Right cardiac atrium (tissue), 5 donors: ENCODE measurements at regions not wholly inside any gene's neighbourhood (a gene's known extent, or its start where the extent isn't known, plus 50 kb on each side); places are given as distances from the start of the nearest gene placed in this dataset.

ENCODE experiments used
- ATAC-seq, 2 donors: fragments of 200-7000 bp; cut with Tn5 transposase; one replicate each; pipeline versions ENCODE4 v1.8.0 to v1.9.1; 2020; ENCODE audit warnings: moderate library complexity in 2 of 2, mild to moderate bottlenecking in 1 of 2
- DNase-seq, 3 donors: peaks; one replicate each; pipeline ENCODE4 v3.0.0-alpha.2; 2020
- H3K27ac ChIP-seq: one replicate; pipeline ENCODE4 v1.5.1; 2013; ENCODE audit warnings: mild to moderate bottlenecking, low read length, control low read depth, moderate library complexity
- H3K27me3 ChIP-seq: one replicate; pipeline ENCODE4 v1.6.1; 2013; ENCODE audit not compliant: control insufficient read depth, insufficient read depth
- H3K4me1 ChIP-seq: one replicate; pipeline ENCODE4 v1.6.1; 2013; ENCODE audit warnings: low read length; ENCODE audit not compliant: control insufficient read depth, insufficient read depth
- H3K4me3 ChIP-seq: one replicate; pipeline ENCODE4 v1.5.1; 2013; ENCODE audit warnings: low read length, control low read depth
- H3K9me3 ChIP-seq: one replicate; pipeline ENCODE4 v1.6.1; 2013; ENCODE audit warnings: low read length; ENCODE audit not compliant: control insufficient read depth
- WGBS: extraction: QIAGEN DNeasy Blood & Tissue Kit; methylation state at CpG from one replicate; pipeline ENCODE4 v1.1.7; 2013; 5-methylcytosine and 5-hydroxymethylcytosine counted together
- intact Hi-C, 4 donors: fragments of 100-400 bp; cut with DNase I; formaldehyde crosslinking; loops; one replicate each; pipeline versions ENCODE4 v1.11.0 to v1.14.0; 2022 to 2023
- donor health status: healthy with polysubstance abuse.
- donor health status: DM: no; HTN: yes; CAD: no.
- donor health status: DM: no; HTN: no; CAD: no.
- donor health status: DM: no; HTN: yes; CAD: no; lungs with severe emphysema.
- donor health status: DM: yes; HTN: yes; CAD: no.

DNA sequence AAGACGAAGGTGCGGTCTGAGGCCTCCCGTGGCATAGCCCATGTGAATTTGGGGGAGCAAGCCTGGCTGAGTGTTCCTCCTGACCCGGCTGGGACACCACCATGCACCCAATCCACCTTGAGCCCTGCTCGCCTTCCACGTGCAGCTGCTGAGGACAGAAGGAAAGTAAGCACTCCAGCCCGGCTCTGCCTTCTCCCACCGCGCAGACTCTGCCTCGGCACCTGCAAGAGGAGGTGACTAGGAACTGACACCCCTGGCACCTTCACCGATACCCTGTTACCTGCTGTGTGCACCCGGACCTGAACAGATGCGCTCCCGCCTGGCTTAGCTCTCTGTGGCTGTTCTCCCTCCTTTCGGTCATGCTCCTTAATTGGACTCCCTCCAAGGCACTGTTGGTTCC, 57.0 kb upstream of the OPN4 start:
- Histone ChIP-seq H3K9me3 (no peaks in the 10 kb centered on the region), H3K4me3 (no peak overlapping the region), H3K27me3 (no peaks in the 10 kb centered on the region), H3K27ac (no peak overlapping the region), H3K4me1 (no peaks in the 10 kb centered on the region)
- WGBS, result 91% methylated on average over 15 of the region's 15 CpGs
- DNase-seq (no peak), ATAC-seq (peak in 1 of 2 donors; percentile 6)
- intact Hi-C loops, result no loop called here

DNA sequence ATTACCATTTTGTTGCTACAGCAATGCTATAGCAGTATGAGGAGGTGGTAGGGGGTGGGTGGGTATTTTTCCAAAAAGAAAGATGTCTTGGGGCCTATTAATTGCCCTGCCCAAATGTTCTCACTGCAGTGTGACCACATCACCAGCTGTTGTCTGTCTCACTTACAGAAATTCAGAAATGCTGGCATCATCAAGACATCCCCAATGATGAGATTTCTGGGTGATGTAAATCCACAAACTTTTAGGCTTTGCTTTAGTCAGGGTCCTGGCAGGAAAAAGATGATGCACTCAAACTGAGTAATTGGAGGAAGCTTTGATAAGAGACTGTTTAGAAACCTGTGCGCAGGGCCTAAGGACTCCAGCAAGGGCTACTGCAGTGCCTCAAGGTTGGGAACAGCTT, 56.2 kb upstream of the OPN4 start:
- intact Hi-C loops, result no loop called here
- 86% methylated on average over 1 of the region's 1 CpG for WGBS
- no peak overlapping the region for H3K27ac ChIP-seq
- ATAC-seq, result no peak
- H3K9me3 ChIP-seq, result no peaks in the 10 kb centered on the region
- no peak overlapping the region for H3K4me3 ChIP-seq
- H3K27me3 ChIP-seq, result no peaks in the 10 kb centered on the region
- no peak for DNase-seq
- H3K4me1 ChIP-seq, result no peaks in the 10 kb centered on the region

DNA sequence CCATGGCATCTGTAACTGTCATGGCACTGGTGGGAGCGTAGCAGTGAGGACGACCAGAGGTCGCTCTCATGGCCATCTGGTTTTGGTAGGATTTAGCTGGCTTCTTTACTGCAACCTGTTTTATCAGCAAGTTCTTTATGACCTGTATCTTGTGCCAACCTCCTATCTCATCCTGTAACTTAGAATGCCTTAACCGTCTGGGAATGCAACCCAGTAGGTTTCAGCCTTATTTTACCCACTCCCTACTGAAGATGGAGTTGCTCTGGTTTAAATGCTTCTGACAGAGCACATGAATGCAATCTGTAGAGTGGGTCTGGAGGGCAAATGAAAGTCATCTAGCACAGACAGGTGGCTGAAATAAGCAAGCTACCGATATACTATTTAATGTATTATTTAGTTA, 55.3 kb upstream of the OPN4 start:
- no peaks in the 10 kb centered on the region for H3K9me3 ChIP-seq
- WGBS, result 65% methylated on average over 5 of the region's 5 CpGs
- H3K4me1 ChIP-seq, result no peaks in the 10 kb centered on the region
- no peak for DNase-seq
- intact Hi-C loops, result no loop called here
- no peaks in the 10 kb centered on the region for H3K27me3 ChIP-seq
- no peak overlapping the region for H3K27ac ChIP-seq
- no peak for ATAC-seq
- H3K4me3 ChIP-seq, result no peak overlapping the region

DNA sequence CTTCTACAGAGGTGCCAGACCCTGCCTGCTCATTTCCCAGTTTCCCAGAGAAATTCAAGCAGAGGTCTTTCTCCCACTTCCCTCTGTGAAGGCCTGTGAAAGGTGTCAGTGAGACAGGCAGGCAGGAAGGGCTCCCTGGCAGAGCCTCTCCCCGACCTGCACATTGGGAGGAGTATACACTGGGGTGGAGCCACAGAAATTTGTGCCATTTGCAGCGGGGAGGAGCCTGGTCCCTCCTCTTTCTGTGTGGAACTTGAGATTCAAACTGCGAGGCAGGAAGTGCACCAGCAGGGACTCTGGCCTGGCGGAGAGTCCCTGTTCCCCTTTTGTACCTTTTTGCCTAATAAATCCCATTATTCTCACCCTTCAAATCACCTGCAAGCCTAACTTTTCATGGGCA, 54.6 kb upstream of the OPN4 start:
- Histone ChIP-seq H3K4me3 (no peak overlapping the region), H3K27ac (no peak overlapping the region), H3K9me3 (no peaks in the 10 kb centered on the region), H3K27me3 (no peaks in the 10 kb centered on the region), H3K4me1 (no peaks in the 10 kb centered on the region)
- ATAC-seq (peak; percentile 36 to 38), DNase-seq (no peak)
- intact Hi-C loops, result no loop called here
- WGBS, result 48% methylated on average over 4 of the region's 4 CpGs

DNA sequence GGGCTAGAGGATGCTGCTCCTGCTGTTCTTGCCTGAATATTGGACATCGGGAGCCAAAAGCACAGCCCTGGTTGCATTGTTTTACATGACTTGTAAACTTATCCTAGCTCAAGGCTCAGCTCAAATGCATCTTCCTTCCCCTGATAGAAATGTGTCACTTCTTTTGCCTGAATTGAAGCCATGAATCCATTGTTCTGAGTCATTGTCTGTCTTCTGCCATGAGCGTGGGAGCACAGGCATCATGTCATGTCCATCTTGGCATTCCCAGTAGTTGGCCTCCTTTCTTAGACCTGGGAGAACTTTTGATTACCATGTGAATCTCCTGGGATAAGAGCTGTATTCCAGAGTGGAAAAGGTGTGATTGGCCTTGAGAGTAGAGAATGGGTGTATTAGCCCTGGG, 54.1 kb upstream of the OPN4 start:
- H3K27me3 ChIP-seq, result no peaks in the 10 kb centered on the region
- no peak for DNase-seq
- intact Hi-C loops, result no loop called here
- no peaks in the 10 kb centered on the region for H3K4me1 ChIP-seq
- H3K27ac ChIP-seq, result no peak overlapping the region
- H3K4me3 ChIP-seq, result no peak overlapping the region
- no peak for ATAC-seq
- no peaks in the 10 kb centered on the region for H3K9me3 ChIP-seq
- whole genome bisulfite sequencing, result 73% methylated on average over 2 of the region's 2 CpGs

DNA sequence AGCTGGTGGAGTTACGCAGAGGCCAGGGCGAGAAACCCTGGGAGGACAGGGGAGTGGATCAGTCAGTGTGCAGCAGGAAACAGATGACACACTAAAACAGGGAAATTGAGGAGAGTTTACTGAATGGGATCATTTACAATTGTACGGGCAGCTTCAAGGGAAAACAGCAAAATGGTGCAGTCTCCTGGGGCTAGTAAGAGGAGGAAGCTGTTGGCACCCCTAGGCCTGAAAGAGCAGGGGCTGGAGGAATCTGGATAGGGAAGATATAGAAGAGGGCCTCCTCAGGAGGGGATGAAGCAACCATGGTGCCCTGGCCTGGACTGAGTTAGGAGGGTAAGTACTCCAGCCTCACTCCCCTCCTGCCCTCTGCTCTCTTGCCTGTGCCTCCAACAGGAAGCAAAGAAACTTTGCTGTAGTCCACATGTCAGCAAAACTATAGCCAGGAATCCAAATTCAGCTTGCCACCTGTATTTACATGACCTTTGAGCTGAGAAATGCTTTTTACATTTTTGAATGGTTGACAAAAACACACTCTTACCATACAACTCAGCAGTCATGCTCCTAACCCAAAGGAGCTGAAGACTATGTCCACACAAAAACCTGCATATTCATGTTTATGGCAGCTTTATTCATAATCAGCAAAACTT, 52.3 kb upstream of the OPN4 start:
- Histone ChIP-seq H3K4me3 (no peak overlapping the region), H3K9me3 (no peaks in the 10 kb centered on the region), H3K27me3 (no peaks in the 10 kb centered on the region), H3K4me1 (no peaks in the 10 kb centered on the region), H3K27ac (no peak overlapping the region)
- ATAC-seq (no peak), DNase-seq (no peak)
- 79% methylated on average over 3 of the region's 3 CpGs for WGBS
- intact Hi-C loops, result no loop called here

DNA sequence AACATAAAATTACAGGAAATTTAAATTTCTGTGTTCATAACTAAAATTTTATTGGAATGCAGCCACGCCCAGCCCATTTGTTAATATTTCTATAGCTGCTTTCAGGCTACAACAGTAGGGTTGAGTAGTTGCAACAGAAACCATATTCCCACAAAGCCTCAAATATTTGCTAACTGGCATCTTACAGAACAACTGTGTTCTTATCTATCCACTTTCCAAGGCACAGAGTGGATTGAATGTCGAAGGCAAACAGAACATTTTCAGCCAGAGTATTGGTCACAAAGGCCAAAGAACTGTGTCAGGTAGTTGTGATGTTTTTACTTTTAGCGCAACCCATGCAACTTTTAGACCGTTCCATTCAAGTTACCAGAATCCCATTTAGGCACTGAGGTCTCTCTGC, 51.1 kb upstream of the OPN4 start:
- no peaks in the 10 kb centered on the region for H3K27me3 ChIP-seq
- WGBS, result 89% methylated on average over 4 of the region's 4 CpGs
- no peak overlapping the region for H3K27ac ChIP-seq
- no peak for ATAC-seq
- no peak for DNase-seq
- no peak overlapping the region for H3K4me3 ChIP-seq
- intact Hi-C loops, result no loop called here
- no peaks in the 10 kb centered on the region for H3K9me3 ChIP-seq
- H3K4me1 ChIP-seq, result no peaks in the 10 kb centered on the region
